ENCODE measurements at regions not wholly inside any gene's neighbourhood (a gene's known extent, or its start where the extent isn't known, plus 50 kb on each side); places are given as distances from the start of the nearest gene placed in this dataset.
"Not testable (repeated sequence)": the region's sequence is repeated elsewhere in the genome, so short reads cannot be mapped to it uniquely, and the experiment has no call there.

DNA sequence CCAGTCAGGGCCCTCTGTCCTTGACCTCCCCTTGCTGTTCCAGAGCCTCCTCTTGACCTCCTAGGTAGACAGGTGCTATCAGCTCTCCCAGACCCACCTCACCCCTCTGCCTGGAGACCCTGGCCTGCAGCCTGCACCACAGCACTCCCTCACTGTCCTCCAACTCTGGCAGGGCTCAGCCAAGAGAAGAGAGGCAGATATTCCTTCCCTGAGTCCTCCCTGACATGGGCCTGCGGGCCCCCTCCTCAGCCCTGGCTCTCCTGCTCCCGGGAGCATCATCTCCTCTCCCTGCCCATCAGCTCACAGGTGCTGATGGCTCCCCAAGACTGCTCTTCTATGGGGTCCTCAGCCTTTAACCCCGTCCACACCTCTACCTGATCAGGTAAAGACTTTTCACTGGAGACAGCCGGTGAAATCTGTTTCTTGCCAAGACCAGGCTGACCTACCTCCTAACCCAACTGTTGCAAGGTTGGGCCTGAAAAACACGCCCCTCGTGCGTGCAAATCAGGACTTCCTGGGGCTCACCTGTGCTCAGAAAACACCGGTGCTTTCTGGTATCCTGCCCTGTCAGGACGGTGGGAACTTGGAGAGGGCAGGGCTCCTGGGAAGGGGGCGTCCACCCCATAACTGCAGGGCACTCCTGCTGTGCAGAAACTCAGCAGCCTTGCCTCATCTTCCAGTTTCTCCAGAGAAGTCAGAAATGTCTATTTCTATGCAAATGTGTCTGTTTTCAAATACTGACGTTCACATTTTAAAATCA is 160.7 kb downstream of the SHANK2 start:
- Mint-ChIP-seq H3K4me1 (no peaks in the 10 kb centered on the region), H3K9me3 (no peaks in the 10 kb centered on the region), H3K4me3 (no peak overlapping the region), H3K27ac (no peak overlapping the region), H3K36me3 (no peaks in the 10 kb centered on the region)
- ATAC-seq: no peak
- DNase-seq (ENCODE audit: low spot score in 2 of 2): no peak

DNA sequence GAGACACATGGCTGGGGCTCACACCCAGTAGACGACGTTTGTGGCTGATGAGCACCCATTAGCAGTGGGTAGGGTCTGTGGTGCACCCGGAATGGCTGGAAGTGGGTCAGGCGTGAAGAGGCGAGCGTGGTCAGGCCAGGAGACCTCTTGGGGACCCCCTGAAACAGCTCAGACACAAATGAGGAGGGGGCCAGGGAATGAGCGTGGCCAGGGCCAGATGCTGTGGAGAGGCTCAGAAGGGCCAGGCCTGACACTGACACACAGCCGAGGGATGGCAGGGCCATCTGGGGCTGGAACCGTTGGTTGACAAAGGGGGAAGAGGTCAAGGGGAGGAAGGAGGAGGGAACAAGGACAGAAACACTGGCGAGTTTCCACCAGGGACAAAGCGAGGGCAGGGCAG is 162.8 kb downstream of the SHANK2 start:
- Mint-ChIP-seq H3K9me3 (no peaks in the 10 kb centered on the region), H3K36me3 (no peaks in the 10 kb centered on the region), H3K4me3 (no peak overlapping the region), H3K27ac (no peak overlapping the region), H3K4me1 (no peaks in the 10 kb centered on the region)
- no peak for DNase-seq (ENCODE audit: low spot score in 2 of 2)
- ATAC-seq: no peak

DNA sequence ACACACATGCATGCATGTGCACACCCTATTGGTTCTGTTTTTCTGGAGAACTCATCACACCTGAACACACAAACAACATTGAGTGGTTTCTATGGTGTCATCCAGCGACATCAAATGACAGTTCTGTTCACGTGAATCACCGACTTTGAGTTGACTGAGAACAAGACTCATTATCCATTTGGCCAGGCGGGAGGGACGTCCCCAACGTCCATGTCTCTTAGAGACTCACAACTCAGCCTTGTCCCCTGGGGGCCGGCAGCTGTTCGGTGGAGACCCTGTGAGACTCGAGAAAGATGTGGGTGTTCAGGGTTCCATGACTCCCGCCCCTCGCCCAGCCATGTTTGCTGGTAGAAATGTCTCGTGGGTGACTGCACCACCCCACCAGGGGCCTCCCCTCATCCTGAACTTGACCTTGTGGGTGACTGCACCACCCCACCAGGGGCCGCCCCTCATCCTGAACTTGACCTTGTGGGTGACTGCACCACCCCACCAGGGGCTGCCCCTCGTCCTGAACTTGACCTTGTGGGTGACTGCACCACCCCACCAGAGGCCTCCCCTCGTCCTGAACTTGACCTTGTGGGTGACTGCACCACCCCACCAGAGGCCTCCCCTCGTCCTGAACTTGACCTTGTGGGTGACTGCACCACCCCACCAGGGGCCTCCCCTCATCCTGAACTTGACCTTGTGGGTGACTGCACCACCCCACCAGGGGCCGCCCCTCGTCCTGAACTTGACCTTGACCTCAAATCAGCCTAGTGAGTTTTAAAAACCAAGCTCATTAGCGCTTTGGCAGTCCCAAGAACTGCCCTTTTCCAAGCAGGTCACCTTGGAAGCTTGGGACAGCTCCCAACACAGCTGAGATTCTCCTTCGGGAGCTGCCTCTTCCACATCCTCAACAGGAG is 163.8 kb downstream of the SHANK2 start:
- not testable (repeated sequence) for H3K4me1 Mint-ChIP-seq; DNase-seq (ENCODE audit: low spot score in 2 of 2); ATAC-seq; H3K27ac Mint-ChIP-seq; H3K36me3 Mint-ChIP-seq; H3K9me3 Mint-ChIP-seq; H3K4me3 Mint-ChIP-seq

DNA sequence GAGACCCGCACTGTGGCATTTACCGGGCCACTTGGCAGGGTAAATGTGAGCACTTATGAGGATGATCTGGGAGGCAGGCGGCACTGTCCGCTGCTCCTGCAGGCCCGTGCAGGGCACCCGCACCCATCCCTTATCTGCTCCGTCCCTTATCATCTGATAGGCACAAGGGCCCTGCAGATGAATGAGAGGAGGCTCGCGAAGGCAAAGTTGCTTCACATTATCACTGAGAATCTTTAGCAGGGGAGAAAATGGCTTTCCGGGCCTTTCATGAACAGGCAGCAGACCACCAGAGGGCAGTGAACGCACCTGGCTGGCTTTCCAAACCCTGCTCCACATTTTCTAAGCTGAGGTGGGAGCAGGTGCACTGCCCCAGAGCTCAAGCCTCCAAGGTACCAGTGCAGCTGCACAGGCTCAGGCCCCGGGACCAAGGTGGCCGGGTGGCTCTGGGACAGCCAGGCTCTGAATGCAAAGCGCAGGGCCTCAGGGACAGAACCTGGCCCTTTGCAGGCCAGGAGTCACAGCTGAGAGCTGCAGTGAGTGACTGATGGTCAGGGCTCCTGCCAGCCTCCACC is 165.6 kb downstream of the SHANK2 start:
- peak; percentile 14 for ATAC-seq
- no peaks in the 10 kb centered on the region for H3K9me3 Mint-ChIP-seq
- no peaks in the 10 kb centered on the region for H3K4me1 Mint-ChIP-seq
- no peak for DNase-seq (ENCODE audit: low spot score in 2 of 2)
- H3K27ac Mint-ChIP-seq: no peak overlapping the region
- no peaks in the 10 kb centered on the region for H3K36me3 Mint-ChIP-seq
- no peak overlapping the region for H3K4me3 Mint-ChIP-seq

DNA sequence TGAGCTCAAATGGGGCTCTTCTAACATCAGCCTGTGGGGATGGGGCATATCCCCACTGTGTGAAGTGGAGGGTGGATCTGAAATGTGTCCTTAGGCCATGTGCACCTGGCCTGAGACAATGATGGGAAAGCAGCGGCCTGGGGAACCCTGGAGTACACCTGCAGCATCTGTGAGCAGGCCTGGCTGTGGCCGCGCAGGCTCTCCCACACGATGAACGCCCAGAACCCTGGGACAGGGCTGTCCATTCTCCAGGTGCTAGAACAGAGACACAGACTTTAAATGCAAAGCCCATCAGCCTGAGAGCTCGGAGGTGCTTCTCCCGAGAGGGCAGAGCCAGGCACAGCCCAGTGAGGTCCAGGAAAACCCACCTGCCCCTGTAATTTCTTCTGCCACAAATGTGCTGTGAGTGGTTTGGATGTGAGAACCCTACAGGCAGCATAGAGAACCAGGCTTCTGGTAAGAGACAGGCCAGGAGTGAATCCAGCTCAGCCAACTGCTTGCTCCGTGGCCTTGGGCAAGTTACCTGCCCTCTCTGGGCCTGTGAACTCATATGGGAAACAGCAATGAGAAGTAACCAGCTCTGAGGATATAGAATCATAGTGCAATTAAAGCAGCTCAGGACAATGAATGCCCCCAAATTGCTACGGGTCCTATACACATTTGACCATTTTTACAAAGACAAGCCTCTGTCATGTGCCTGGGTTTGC is 167.9 kb downstream of the SHANK2 start:
- Mint-ChIP-seq H3K4me1 (peaks cover 3% of the 10 kb centered on the region), H3K9me3 (no peaks in the 10 kb centered on the region), H3K27ac (no peak overlapping the region), H3K4me3 (no peak overlapping the region), H3K36me3 (no peaks in the 10 kb centered on the region)
- ATAC-seq: no peak
- no peak for DNase-seq (ENCODE audit: low spot score in 2 of 2)

DNA sequence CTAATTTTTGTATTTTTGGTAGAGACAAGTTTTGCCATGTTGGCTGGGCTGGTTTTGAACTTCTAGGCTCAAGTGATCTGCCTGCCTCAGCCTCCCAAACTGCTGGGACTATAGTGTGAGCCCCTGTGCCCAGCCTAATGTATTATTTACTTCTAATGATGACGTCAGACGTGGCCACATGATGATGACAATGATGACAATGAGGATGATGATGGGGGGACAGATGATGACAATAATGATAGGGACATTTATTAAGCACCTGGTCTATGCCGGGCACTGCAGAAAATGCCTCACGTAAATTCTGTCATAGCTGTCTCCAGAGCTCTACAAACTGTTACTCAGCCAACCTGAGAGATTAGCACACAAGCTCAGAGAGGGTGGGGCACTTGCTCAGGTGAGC is 169.3 kb downstream of the SHANK2 start:
- no peak overlapping the region for H3K27ac Mint-ChIP-seq
- no peaks in the 10 kb centered on the region for H3K36me3 Mint-ChIP-seq
- ATAC-seq (no peak), DNase-seq (ENCODE audit: low spot score in 2 of 2) (no peak)
- H3K9me3 Mint-ChIP-seq: no peaks in the 10 kb centered on the region
- H3K4me1 Mint-ChIP-seq: peaks cover 5% of the 10 kb centered on the region
- no peak overlapping the region for H3K4me3 Mint-ChIP-seq

DNA sequence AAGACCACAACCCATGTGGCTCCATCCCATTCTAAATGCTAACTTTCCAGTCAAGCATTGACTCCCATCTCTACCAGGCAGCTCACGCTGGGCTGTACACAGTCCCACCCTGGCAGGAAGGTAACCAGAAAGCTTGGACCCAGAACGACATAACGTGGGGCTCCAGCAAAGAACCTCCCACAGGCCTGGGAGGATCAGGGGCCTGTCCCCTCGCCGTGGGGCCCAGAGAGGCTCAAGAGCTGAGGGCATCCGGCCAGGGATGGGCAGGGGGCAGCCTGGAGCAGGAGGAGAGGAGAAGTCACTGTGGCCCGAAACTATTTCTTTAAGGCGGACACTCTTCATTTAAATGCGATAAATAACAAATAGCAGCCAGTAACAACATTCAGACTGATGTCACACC is 169.9 kb downstream of the SHANK2 start:
- H3K36me3 Mint-ChIP-seq: no peaks in the 10 kb centered on the region
- ATAC-seq: no peak
- DNase-seq (ENCODE audit: low spot score in 2 of 2): no peak
- H3K27ac Mint-ChIP-seq: no peak overlapping the region
- peaks cover 5% of the 10 kb centered on the region for H3K4me1 Mint-ChIP-seq
- no peaks in the 10 kb centered on the region for H3K9me3 Mint-ChIP-seq
- H3K4me3 Mint-ChIP-seq: no peak overlapping the region

DNA sequence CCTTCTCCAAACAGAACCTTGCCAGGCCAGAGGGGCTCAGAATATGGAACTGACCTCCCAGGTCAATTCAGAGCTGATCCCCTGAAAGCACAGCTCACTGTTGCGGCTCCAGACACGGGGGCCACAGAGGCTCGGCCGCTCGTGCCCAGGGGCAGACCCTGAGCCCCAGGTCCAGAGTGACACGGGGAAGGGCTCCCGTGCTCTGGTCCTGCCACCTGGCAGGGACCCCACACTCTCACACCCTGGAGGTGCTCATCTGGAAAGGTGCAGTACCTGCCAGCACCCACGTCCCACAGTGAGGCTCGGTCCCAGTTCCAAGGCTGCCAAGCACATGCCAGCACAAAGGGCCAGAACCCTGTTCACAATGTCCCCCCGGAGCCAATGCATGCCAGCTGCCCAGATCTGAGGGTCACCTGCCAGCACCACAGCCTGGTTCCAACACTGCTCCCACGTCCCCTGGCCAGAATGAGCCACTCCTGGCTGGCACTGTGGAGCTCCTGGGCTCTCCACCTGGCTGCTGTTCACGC is 170.6 kb downstream of the SHANK2 start:
- ATAC-seq (peak; percentile 6), DNase-seq (ENCODE audit: low spot score in 2 of 2) (no peak)
- Mint-ChIP-seq H3K27ac (no peak overlapping the region), H3K36me3 (no peaks in the 10 kb centered on the region), H3K9me3 (no peaks in the 10 kb centered on the region), H3K4me3 (no peak overlapping the region), H3K4me1 (peaks cover 5% of the 10 kb centered on the region)

DNA sequence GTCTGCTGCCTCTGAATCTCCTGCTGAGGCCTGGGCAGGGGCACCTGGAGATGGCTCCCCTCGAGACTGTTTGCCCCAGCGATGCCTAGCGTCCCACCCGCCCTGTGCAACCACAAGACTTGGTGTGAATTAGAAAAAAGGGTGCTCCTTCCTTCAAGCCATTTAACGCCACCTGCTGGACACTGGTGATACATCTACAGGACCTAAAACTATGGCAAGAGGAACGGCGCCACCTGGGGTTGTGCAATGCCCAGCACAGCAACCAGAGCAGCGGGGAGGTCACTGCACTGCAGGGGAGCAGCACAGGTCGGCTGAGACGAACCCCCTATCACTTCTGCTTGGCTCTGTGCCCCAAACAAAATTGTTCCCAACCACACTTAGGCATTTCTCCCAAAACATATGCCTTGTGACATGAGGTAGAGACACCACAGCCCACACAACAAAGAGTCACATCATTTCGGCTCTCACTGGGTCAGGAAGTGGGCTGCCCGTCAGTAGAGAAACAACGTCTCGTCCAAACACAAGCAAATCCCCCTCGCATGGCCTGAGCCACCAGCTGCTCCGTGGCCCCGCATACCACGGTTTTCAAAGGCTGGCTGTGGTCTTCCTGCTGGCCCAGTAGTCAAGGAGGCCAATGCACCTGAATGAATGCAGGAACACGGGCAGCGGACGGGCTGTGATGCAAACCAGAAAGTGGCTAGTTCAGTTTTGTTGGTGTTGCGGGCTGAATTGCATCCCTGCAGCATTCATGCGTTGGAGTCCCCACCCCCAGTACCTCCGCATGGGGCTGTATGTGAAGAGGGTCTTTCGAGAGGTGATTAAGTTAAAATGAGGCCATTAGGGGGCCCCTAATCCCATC is 171.9 kb downstream of the SHANK2 start:
- H3K9me3 Mint-ChIP-seq: no peaks in the 10 kb centered on the region
- no peak overlapping the region for H3K4me3 Mint-ChIP-seq
- ATAC-seq (peak; percentile 49), DNase-seq (ENCODE audit: low spot score in 2 of 2) (peak in 1 of 2 donors; percentile 67)
- H3K36me3 Mint-ChIP-seq: no peaks in the 10 kb centered on the region
- peaks cover 5% of the 10 kb centered on the region for H3K4me1 Mint-ChIP-seq
- H3K27ac Mint-ChIP-seq: no peak overlapping the region

DNA sequence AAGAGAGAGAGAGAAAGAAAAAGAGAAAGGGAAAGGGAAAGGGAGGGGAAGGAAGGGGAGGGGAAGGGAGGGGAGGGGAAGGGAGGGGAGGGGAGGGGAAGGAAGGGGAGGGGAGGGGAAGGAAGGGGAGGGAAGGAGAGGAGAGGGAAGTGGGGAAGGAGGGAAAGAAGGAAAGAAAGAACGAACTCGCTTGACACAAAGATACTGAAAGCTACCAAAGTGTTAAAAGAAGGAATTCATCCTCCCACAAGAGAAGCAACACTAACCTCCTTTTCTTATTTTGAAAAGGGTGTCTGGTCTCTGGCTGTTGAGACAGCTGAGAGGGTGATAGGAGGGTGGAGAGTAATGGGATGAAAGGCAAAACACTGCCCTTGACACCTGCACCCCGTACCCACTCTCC is 172.6 kb downstream of the SHANK2 start:
- DNase-seq (ENCODE audit: low spot score in 2 of 2) (no peak), ATAC-seq (no peak)
- Mint-ChIP-seq H3K4me1 (peaks cover 5% of the 10 kb centered on the region), H3K9me3 (no peaks in the 10 kb centered on the region), H3K27ac (no peak overlapping the region), H3K36me3 (no peaks in the 10 kb centered on the region), H3K4me3 (no peak overlapping the region)

DNA sequence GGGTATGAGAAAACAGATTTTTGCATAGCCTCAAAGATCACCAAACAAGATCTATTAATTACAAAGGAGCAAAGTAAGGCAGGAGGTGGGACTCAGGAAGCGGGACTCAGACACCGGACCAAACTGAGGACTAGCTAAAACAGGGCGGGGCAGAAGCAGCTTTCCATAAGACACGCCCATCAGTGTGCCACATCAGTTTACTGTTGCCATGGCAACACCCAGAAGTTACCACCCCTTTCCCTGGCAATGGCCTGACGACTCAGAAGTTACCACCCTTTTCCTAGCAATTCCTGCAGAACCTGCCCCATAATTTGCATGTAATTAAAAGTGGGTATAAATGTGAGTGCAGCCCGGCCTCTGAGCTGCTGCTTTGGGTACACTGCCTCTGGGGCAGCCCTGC is 173.9 kb downstream of the SHANK2 start:
- no peaks in the 10 kb centered on the region for H3K9me3 Mint-ChIP-seq
- no peak overlapping the region for H3K4me3 Mint-ChIP-seq
- H3K36me3 Mint-ChIP-seq: no peaks in the 10 kb centered on the region
- H3K4me1 Mint-ChIP-seq: peaks cover 5% of the 10 kb centered on the region
- ATAC-seq (no peak), DNase-seq (ENCODE audit: low spot score in 2 of 2) (no peak)
- no peak overlapping the region for H3K27ac Mint-ChIP-seq

DNA sequence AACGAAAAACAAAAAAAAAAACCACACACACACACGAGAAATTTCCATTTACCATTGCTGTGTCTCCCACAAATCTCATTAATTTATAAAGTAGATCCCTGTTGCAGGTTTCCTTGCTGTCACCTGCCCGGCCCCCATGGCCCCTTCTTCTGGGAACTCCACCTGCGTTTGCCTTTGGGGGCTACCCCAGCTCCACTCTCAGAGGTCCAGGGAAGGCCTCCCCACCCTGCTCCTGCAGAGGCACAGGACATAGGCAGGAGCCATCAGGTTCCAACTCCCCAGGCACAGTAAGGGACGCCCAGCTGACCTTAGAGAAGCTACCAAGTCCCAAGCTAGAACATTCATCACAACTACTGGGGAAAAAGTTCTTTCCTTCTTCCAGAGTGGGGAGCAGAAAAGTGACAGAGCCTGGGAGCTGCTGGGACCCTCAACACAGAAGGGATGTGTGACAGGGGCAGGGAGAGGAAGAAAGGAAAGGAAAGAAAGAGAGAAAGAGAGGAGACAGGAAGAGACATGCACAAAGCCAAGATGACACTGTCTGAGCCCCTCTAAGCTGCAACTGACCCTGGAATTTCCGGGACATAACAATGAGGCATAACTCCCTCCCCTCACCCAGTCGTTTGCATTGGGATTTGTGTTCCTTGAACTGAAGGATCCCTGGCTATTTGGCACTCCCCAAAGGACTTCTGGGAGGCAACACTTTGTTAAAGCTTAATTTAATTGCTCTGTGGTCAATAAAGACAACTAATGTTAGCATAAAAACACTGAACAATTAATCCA is 175.7 kb downstream of the SHANK2 start:
- no peak overlapping the region for H3K4me3 Mint-ChIP-seq
- H3K36me3 Mint-ChIP-seq: no peaks in the 10 kb centered on the region
- H3K4me1 Mint-ChIP-seq: peaks cover 5% of the 10 kb centered on the region
- no peak overlapping the region for H3K27ac Mint-ChIP-seq
- DNase-seq (ENCODE audit: low spot score in 2 of 2) (no peak), ATAC-seq (no peak)
- H3K9me3 Mint-ChIP-seq: no peaks in the 10 kb centered on the region

DNA sequence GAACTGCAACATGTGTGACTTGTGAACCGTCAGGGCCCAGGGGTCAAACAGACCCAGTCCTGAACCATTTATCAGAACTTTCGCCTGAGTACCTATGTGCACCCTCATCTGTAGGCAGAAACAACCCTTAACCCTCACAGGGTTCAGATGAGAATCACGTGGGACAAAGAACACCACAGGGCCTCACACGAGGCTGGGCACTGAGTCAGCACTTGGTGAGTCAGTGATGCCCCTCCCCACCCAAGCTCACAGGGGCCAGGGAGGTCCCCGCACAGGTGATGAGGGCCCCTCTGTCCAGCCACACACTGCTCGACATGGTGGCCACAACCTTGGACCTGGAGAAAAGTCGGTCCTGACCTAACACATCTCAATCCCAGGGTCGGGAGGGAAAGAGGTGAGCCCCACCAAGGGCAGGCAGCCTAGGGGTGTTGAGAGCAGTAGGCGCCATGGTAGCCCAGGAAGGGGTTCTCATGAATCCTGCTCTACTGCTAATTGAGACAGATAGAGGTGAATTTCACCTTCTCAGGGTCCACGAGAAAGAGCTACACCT is 176.4 kb downstream of the SHANK2 start:
- DNase-seq (ENCODE audit: low spot score in 2 of 2) (no peak), ATAC-seq (no peak)
- Mint-ChIP-seq H3K9me3 (no peaks in the 10 kb centered on the region), H3K4me1 (peaks cover 5% of the 10 kb centered on the region), H3K36me3 (no peaks in the 10 kb centered on the region), H3K27ac (no peak overlapping the region), H3K4me3 (no peak overlapping the region)

Measured in stimulated activated effector memory CD8-positive, alpha-beta T cell treated with anti-CD3 and anti-CD28 coated beads, Interleukin-12 subunit alpha, Interleukin-12 subunit beta, amount 100 ng/mL, for 72 hours (primary cell).